Body of pancreas (tissue), 4 donors: ENCODE measurements at regions not wholly inside any gene's neighbourhood (a gene's known extent, or its start where the extent isn't known, plus 50 kb on each side); places are given as distances from the start of the nearest gene placed in this dataset.
A peak's percentile ranks its signal among the peaks of the same experiment; 100 is the strongest.

Source experiments
- ATAC-seq: fragments of 150-250 bp; one replicate; pipeline ENCODE4 v1.9.1; 2016
- DNase-seq, 4 donors: peaks; one replicate each; pipeline ENCODE4 v3.0.0-alpha.2; 2019
- H3K27ac ChIP-seq, 4 donors: fragments of 200-600 bp; sonication (generic); 1 replicate in 3 of 4; 2 replicates in 1 of 4; pipeline versions ENCODE4 v1.5.1 to v1.6.1; 2016 to 2019; ENCODE audit warnings: mild to moderate bottlenecking in 1 of 4, mixed read lengths in 1 of 4, moderate library complexity in 1 of 4
- H3K27me3 ChIP-seq, 2 donors: fragments of 200-600 bp; sonication (generic); one replicate each; pipeline ENCODE4 v1.6.0; 2016; ENCODE audit warnings: mild to moderate bottlenecking in 1 of 2
- H3K36me3 ChIP-seq, 2 donors: fragments of 200-600 bp; sonication (generic); replicated peaks in 1 of 2; 2 replicates each; pipeline ENCODE4 v1.5.1; 2016; ENCODE audit warnings: low read depth in 2 of 2; ENCODE audit not compliant: insufficient read depth in 1 of 2
- H3K4me1 ChIP-seq: fragments of 200-600 bp; sonication (generic); one replicate; pipeline ENCODE4 v1.6.0; 2016
- H3K4me3 ChIP-seq, 2 donors: fragments of 200-600 bp; sonication (generic); 1 replicate in 1 of 2; 2 replicates in 1 of 2; pipeline ENCODE4 v1.5.1; 2016 to 2019
- H3K9me3 ChIP-seq, 3 donors: fragments of 200-600 bp; sonication (generic); 1 replicate in 2 of 3; 2 replicates in 1 of 3; pipeline ENCODE4 v1.5.1; 2016
- POLR2A ChIP-seq, 3 donors: fragments of 450-650 bp; IDR thresholded peaks; one replicate each; pipeline ENCODE4 v1.6.1; 2016; ENCODE audit warnings: antibody characterized with exemption in 3 of 3, mild to moderate bottlenecking in 2 of 3
- WGBS, 2 donors: methylation state at CpG; one replicate each; pipeline ENCODE4 v1.1.5; 2017; 5-methylcytosine and 5-hydroxymethylcytosine counted together
- intact Hi-C: fragments of 100-400 bp; cut with DNase I; formaldehyde crosslinking; loops from one replicate; pipeline ENCODE4 v1.15.1; 2023
- TF ChIP-seq, protein P1 (sequence below), 7 experiments: fragments of 450-650 bp in 4 of 7; fragments of 200-600 bp in 3 of 7; sonication (generic) in 3 of 7; IDR thresholded peaks; one replicate each; pipeline ENCODE4 v1.5.1; 2016 to 2019; ENCODE audit warnings: antibody characterized with exemption in 7 of 7

DNA sequence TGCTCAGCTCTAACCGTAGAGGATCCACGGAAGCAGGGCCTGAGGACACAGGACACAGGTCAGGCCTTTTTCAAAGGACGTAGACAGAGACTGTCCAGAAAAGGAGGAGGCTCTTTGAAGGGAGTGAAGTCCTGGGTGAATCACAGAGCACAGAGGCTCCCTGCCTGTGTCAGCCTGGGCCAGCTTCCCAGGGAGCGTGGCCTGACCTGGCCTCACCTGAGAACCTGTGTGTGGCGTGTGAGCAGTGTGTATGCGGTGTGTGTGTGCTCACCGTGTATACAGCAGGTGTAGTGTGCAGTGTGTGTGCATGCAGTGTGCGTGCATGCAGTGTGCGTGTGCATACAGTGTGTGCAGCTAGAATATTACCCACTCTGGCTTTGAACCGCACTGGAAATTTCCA, 56.0 kb upstream of the FNDC1 start:
- ATAC-seq = no peak
- Histone ChIP-seq H3K9me3 (no peaks in the 10 kb centered on the region), H3K36me3 (no peaks in the 10 kb centered on the region), H3K27ac (no peak overlapping the region), H3K27me3 (no peaks in the 10 kb centered on the region), H3K4me3 (no peak overlapping the region), H3K4me1 (no peaks in the 10 kb centered on the region)
- WGBS, 2 donors = 89 to 91% methylated on average over 8 to 10 of the region's 10 CpGs
- intact Hi-C loops = no loop called here
- no peak for DNase-seq
- TF ChIP-seq, protein P1, sequence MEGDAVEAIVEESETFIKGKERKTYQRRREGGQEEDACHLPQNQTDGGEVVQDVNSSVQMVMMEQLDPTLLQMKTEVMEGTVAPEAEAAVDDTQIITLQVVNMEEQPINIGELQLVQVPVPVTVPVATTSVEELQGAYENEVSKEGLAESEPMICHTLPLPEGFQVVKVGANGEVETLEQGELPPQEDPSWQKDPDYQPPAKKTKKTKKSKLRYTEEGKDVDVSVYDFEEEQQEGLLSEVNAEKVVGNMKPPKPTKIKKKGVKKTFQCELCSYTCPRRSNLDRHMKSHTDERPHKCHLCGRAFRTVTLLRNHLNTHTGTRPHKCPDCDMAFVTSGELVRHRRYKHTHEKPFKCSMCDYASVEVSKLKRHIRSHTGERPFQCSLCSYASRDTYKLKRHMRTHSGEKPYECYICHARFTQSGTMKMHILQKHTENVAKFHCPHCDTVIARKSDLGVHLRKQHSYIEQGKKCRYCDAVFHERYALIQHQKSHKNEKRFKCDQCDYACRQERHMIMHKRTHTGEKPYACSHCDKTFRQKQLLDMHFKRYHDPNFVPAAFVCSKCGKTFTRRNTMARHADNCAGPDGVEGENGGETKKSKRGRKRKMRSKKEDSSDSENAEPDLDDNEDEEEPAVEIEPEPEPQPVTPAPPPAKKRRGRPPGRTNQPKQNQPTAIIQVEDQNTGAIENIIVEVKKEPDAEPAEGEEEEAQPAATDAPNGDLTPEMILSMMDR (IDR thresholded peaks at IDR 0.05) = no peak
- TF ChIP-seq POLR2A (IDR thresholded peaks at IDR 0.05) = no peak

DNA sequence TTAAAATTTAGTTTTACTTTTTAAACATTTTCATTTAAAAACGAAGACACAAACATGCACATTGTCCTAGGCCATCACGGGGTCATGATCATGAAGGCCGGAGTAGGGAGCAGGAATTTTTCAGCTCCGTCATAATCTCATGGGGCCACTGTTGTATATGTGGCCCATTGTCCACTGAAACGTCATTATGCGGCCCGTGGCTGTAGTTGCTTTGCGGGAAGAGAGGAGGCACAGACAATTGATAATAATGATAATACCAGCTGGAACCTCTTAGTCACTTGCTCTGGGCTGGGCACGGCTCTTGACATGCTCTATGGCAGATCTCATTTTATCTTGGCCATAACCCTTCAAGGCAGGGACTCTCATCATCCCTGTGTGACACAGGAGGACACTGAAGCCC, 56.5 kb upstream of the FNDC1 start:
- intact Hi-C loops = no loop called here
- H3K27me3 ChIP-seq = no peaks in the 10 kb centered on the region
- H3K4me3 ChIP-seq = no peak overlapping the region
- no peaks in the 10 kb centered on the region for H3K4me1 ChIP-seq
- DNase-seq (no peak), ATAC-seq (no peak)
- TF ChIP-seq POLR2A (IDR thresholded peaks at IDR 0.05) = no peak
- TF ChIP-seq, protein P1 (IDR thresholded peaks at IDR 0.05) = no peak
- H3K9me3 ChIP-seq = no peaks in the 10 kb centered on the region
- H3K27ac ChIP-seq = no peak overlapping the region
- H3K36me3 ChIP-seq = no peaks in the 10 kb centered on the region
- 79 to 84% methylated on average over 9 of the region's 9 CpGs for WGBS, 2 donors

DNA sequence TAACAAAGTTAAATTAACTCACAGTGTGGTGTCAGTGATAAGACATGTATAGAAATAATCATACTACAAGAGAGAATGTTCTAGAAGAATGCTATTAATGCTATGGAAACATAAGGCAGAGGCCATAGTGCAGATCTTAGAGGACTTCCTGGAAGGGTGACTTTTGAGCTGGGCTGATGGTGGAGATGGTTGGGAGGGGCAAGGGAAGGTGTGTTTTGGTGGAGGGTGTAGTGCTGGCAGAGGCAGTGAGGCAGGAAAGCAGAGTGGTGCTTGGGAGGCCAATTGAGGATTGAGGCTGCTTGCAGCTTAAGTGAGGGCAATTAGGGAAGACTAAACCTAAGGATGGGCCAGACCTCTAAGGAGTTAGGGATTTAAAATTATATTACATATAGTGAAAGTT, 58.5 kb upstream of the FNDC1 start:
- no peaks in the 10 kb centered on the region for H3K9me3 ChIP-seq
- H3K36me3 ChIP-seq = no peaks in the 10 kb centered on the region
- ATAC-seq (no peak), DNase-seq (no peak)
- peaks cover 5% of the 10 kb centered on the region for H3K4me1 ChIP-seq
- H3K27me3 ChIP-seq = no peaks in the 10 kb centered on the region
- H3K27ac ChIP-seq = no peak overlapping the region
- TF ChIP-seq, protein P1 (IDR thresholded peaks at IDR 0.05) = no peak
- no peak for TF ChIP-seq POLR2A (IDR thresholded peaks at IDR 0.05)
- intact Hi-C loops = no loop called here
- H3K4me3 ChIP-seq = no peak overlapping the region

DNA sequence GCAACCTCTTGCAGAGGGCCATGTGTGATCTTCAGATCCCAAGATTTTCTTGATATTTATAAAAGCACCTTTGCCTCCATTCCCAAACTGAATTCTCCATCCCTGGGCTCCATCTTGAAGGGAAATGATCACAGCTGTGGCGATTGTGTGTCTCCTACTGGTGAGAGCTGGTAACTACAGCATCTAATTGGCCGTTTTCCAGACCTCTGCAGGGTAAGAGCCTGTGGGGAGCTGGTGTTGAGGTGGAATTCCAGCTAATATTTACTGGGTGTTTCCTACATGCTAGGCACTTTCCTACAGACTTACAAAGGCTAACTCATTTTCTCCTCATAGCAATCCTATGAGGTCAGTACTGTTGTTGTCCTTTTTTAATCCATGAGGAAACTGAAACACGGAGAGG, 59.2 kb upstream of the FNDC1 start:
- Histone ChIP-seq H3K27ac (no peak overlapping the region), H3K36me3 (no peaks in the 10 kb centered on the region), H3K27me3 (no peaks in the 10 kb centered on the region), H3K4me1 (peaks cover 5% of the 10 kb centered on the region), H3K9me3 (no peaks in the 10 kb centered on the region), H3K4me3 (no peak overlapping the region)
- 21 to 34% methylated on average over 3 of the region's 3 CpGs for WGBS, 2 donors
- intact Hi-C loops = no loop called here
- DNase-seq (peak in 2 of 4 donors; percentile 43 to 50), ATAC-seq (no peak)
- TF ChIP-seq, protein P1 (IDR thresholded peaks at IDR 0.05) = peak in 6 of 7 experiments; percentile 20 to 54 (median 41)
- TF ChIP-seq POLR2A (IDR thresholded peaks at IDR 0.05) = no peak

DNA sequence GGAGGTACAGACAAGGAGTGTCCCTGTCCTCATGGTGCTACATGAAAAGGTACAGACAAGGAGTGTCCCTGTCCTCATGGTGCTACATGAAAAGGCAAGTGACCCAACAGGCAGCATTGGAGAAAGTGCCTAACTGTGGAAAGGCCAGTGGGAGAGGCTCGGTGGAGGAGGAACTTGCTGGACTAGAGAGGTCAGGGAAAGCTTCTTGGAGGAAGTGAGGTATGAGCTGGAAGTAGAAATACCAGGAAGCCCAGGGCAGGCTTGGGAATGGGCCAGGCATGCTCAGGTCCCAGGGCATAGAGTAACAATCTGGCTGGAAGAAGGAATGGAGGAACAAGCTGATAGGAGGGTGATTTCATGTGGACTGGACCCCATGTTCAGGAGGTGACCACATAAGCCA, 59.8 kb upstream of the FNDC1 start:
- intact Hi-C loops = no loop called here
- no peak for TF ChIP-seq POLR2A (IDR thresholded peaks at IDR 0.05)
- TF ChIP-seq, protein P1 (IDR thresholded peaks at IDR 0.05) = no peak
- no peak for DNase-seq

More for the DNA sequence above, 59.8 kb upstream of the FNDC1 start:
- Histone ChIP-seq H3K27me3 (no peaks in the 10 kb centered on the region), H3K27ac (no peak overlapping the region), H3K36me3 (no peaks in the 10 kb centered on the region), H3K4me1 (peaks cover 5% of the 10 kb centered on the region), H3K9me3 (no peaks in the 10 kb centered on the region), H3K4me3 (no peak overlapping the region)
- WGBS, 2 donors = 25 to 35% methylated on average over 1 of the region's 1 CpG
- ATAC-seq = no peak
